Neural progenitor cell (in vitro differentiated cells): ENCODE measurements at regions not wholly inside any gene's neighbourhood (a gene's known extent, or its start where the extent isn't known, plus 50 kb on each side); places are given as distances from the start of the nearest gene placed in this dataset.

Experiments used
- CTCF ChIP-seq: fragments of 200-600 bp; sonication (generic); IDR thresholded peaks from 2 replicates; pipeline ENCODE4 v1.5.1; 2017; ENCODE audit warnings: antibody characterized with exemption, mild to moderate bottlenecking
- EZH2 ChIP-seq: fragments of 200-600 bp; sonication (generic); IDR thresholded peaks from 2 replicates; pipeline ENCODE4 v1.6.1; 2017; ENCODE audit warnings: antibody characterized with exemption, mild to moderate bottlenecking, moderate library complexity
- EZH2phosphoT487 ChIP-seq: fragments of 200-600 bp; sonication (generic); IDR thresholded peaks from 2 replicates; pipeline ENCODE4 v1.6.1; 2017; ENCODE audit warnings: antibody characterized with exemption

- TF ChIP-seq CTCF, result no peak
- TF ChIP-seq EZH2, result no peak
- no peak for TF ChIP-seq EZH2phosphoT487
Observed at GRCh38 chr10:78729366-78729765, 339.4 kb upstream of the ZMIZ1 start.
